H9 (cell line): ENCODE measurements at regions not wholly inside any gene's neighbourhood (a gene's known extent, or its start where the extent isn't known, plus 50 kb on each side); places are given as distances from the start of the nearest gene placed in this dataset.

ENCODE experiments used
- DNase-seq: peaks from one replicate; pipeline ENCODE4 v3.0.0-alpha.2; 2017
- H2AFZ ChIP-seq: one replicate; pipeline ENCODE4 v1.6.1; 2013; ENCODE audit warnings: mild to moderate bottlenecking, low read length, control low read depth, moderate library complexity
- H2AK5ac ChIP-seq: 2 replicates; pipeline ENCODE4 v1.6.1; 2013; ENCODE audit warnings: low read length, control low read depth, mixed read lengths; ENCODE audit not compliant: insufficient read length
- H2BK120ac ChIP-seq: one replicate; pipeline ENCODE4 v1.6.1; 2013; ENCODE audit warnings: low read depth, mild to moderate bottlenecking, low read length, control low read depth, inconsistent platforms; ENCODE audit not compliant: poor library complexity, severe bottlenecking
- H2BK12ac ChIP-seq: 2 replicates; pipeline ENCODE4 v1.6.1; 2013; ENCODE audit warnings: low read length, control low read depth, mixed read lengths, low read depth; ENCODE audit not compliant: insufficient read length
- H2BK15ac ChIP-seq: 2 replicates; pipeline ENCODE4 v1.6.1; 2013; ENCODE audit warnings: low read depth, low read length, control low read depth
- H2BK20ac ChIP-seq: one replicate; pipeline ENCODE4 v1.6.1; 2013; ENCODE audit warnings: low read depth, mild to moderate bottlenecking, low read length, control low read depth, inconsistent platforms; ENCODE audit not compliant: poor library complexity, severe bottlenecking
- H2BK5ac ChIP-seq: 2 replicates; pipeline ENCODE4 v1.6.1; 2013; ENCODE audit warnings: low read length, control low read depth, mixed read lengths; ENCODE audit not compliant: insufficient read length
- H3K14ac ChIP-seq: 2 replicates; pipeline ENCODE4 v1.6.1; 2013; ENCODE audit warnings: low read length, control low read depth; ENCODE audit not compliant: insufficient read depth
- H3K18ac ChIP-seq: 2 replicates; pipeline ENCODE4 v1.6.1; 2013; ENCODE audit warnings: low read depth, mild to moderate bottlenecking, mixed read lengths, low read length, control low read depth; ENCODE audit not compliant: insufficient read length
- H3K23ac ChIP-seq: 2 replicates; pipeline ENCODE4 v1.6.1; 2013; ENCODE audit warnings: low read length, control low read depth, mixed read lengths, low read depth; ENCODE audit not compliant: insufficient read length
- H3K23me2 ChIP-seq: 2 replicates; pipeline ENCODE4 v1.6.1; 2013; ENCODE audit warnings: low read depth, mild to moderate bottlenecking, mixed read lengths, low read length, control low read depth; ENCODE audit not compliant: insufficient read length, poor library complexity, severe bottlenecking
- H3K27ac ChIP-seq: 2 replicates; pipeline ENCODE4 v1.5.1; 2013; ENCODE audit warnings: low read length, control low read depth, mixed read lengths, low read depth; ENCODE audit not compliant: insufficient read length
- H3K27me3 ChIP-seq: 2 replicates; pipeline ENCODE4 v1.6.1; 2013; ENCODE audit warnings: low read length, control low read depth, inconsistent platforms; ENCODE audit not compliant: insufficient read depth
- H3K4ac ChIP-seq: 2 replicates; pipeline ENCODE4 v1.6.1; 2013; ENCODE audit warnings: low read depth, mild to moderate bottlenecking, control low read depth, inconsistent platforms, low read length, moderate library complexity
- H3K4me1 ChIP-seq: 2 replicates; pipeline ENCODE4 v1.6.1; 2013; ENCODE audit warnings: low read length, control low read depth, inconsistent platforms; ENCODE audit not compliant: insufficient read depth
- H3K4me2 ChIP-seq: 2 replicates; pipeline ENCODE4 v1.6.1; 2013; ENCODE audit warnings: low read length, control low read depth, mixed read lengths; ENCODE audit not compliant: insufficient read length, insufficient read depth
- H3K56ac ChIP-seq: 2 replicates; pipeline ENCODE4 v1.6.1; 2013; ENCODE audit warnings: low read depth, mild to moderate bottlenecking, mixed read lengths, low read length, control low read depth; ENCODE audit not compliant: insufficient read length
- H3K79me1 ChIP-seq: 2 replicates; pipeline ENCODE4 v1.6.1; 2013; ENCODE audit warnings: low read depth, mild to moderate bottlenecking, moderate library complexity, low read length, control low read depth, inconsistent platforms; ENCODE audit not compliant: insufficient read depth, poor library complexity, severe bottlenecking
- H3K79me2 ChIP-seq: 2 replicates; pipeline ENCODE4 v1.6.1; 2013; ENCODE audit warnings: low read length, control low read depth, inconsistent platforms; ENCODE audit not compliant: insufficient read depth
- H3K9ac ChIP-seq: 2 replicates; pipeline ENCODE4 v1.6.1; 2013; ENCODE audit warnings: low read length, control low read depth, mixed read lengths; ENCODE audit not compliant: insufficient read length; ENCODE audit errors: extremely low read depth
- H3K9me3 ChIP-seq: one replicate; pipeline ENCODE4 v1.6.1; 2013; ENCODE audit warnings: low read depth, low read length, inconsistent platforms; ENCODE audit not compliant: control insufficient read depth
- H3T11ph ChIP-seq: one replicate; pipeline ENCODE4 v1.6.1; 2013; ENCODE audit warnings: mild to moderate bottlenecking, low read length, control low read depth, inconsistent platforms
- H4K20me1 ChIP-seq: one replicate; pipeline ENCODE4 v1.6.1; 2013; ENCODE audit not compliant: control insufficient read depth, insufficient read length, insufficient read depth
- H4K5ac ChIP-seq: 2 replicates; pipeline ENCODE4 v1.6.1; 2013; ENCODE audit warnings: low read depth, mild to moderate bottlenecking, mixed read lengths, low read length, control low read depth; ENCODE audit not compliant: insufficient read length
- H4K8ac ChIP-seq: replicated peaks from 2 replicates; pipeline ENCODE4 v1.6.1; 2013; ENCODE audit warnings: low read length, control low read depth, mixed read lengths, low read depth; ENCODE audit not compliant: insufficient read length
- H4K91ac ChIP-seq: 2 replicates; pipeline ENCODE4 v1.6.1; 2013; ENCODE audit warnings: low read depth, mild to moderate bottlenecking, moderate library complexity, mixed read lengths, low read length, control low read depth; ENCODE audit not compliant: insufficient read length
- H3K27ac Mint-ChIP-seq, 3 experiments: 2 replicates in 2 of 3; 3 replicates in 1 of 3; pipeline ENCODE4 v1.8.0; 2020 to 2021; ENCODE audit warnings: mixed read lengths in 3 of 3, mild to moderate bottlenecking in 1 of 3, moderate library complexity in 1 of 3
- H3K27me3 Mint-ChIP-seq: 2 replicates; pipeline ENCODE4 v1.8.0; 2021; ENCODE audit warnings: low read depth, mild to moderate bottlenecking, moderate library complexity, mixed read lengths
- H3K36me3 Mint-ChIP-seq, 3 experiments: 2 replicates in 2 of 3; 3 replicates in 1 of 3; pipeline ENCODE4 v1.8.0; 2020 to 2021; ENCODE audit warnings: low read depth in 3 of 3, mixed read lengths in 3 of 3; ENCODE audit not compliant: insufficient read depth in 1 of 3
- H3K4me1 Mint-ChIP-seq, 2 experiments: 2 replicates each; pipeline ENCODE4 v1.8.0; 2020; ENCODE audit warnings: mixed read lengths in 2 of 2
- H3K4me3 Mint-ChIP-seq, 2 experiments: 2 replicates in 1 of 2; 3 replicates in 1 of 2; pipeline ENCODE4 v1.8.0; 2020 to 2021; ENCODE audit warnings: mild to moderate bottlenecking in 2 of 2, mixed read lengths in 2 of 2, moderate library complexity in 1 of 2
- H3K9me3 Mint-ChIP-seq, 2 experiments: 2 replicates in 1 of 2; 3 replicates in 1 of 2; pipeline ENCODE4 v1.8.0; 2020; ENCODE audit warnings: mild to moderate bottlenecking in 2 of 2, mixed read lengths in 2 of 2, moderate library complexity in 1 of 2
- CTCF ChIP-seq: fragments of 200-600 bp; sonication (generic); conservative IDR thresholded peaks from 3 replicates; pipeline ENCODE4 v1.8.0; 2021; ENCODE audit warnings: antibody characterized with exemption, mild to moderate bottlenecking
- WGBS: extraction: QIAGEN DNeasy Blood & Tissue Kit; methylation state at CpG from one replicate; pipeline ENCODE4 v1.1.7; 2013; ENCODE audit warnings: missing lambda C conversion rate, low lambda C conversion rate, mixed read lengths; ENCODE audit not compliant: insufficient read length; ENCODE audit errors: extremely low coverage; 5-methylcytosine and 5-hydroxymethylcytosine counted together

- no CpG with 5 or more reads among the region's 2 CpGs for WGBS
- no peaks in the 10 kb centered on the region for H3K27me3 Mint-ChIP-seq
- peaks cover 37 to 52% of the 10 kb centered on the region in 2 experiments for H3K4me1 Mint-ChIP-seq
These were observed 118.7 kb downstream of the FHIP1A start for GRCh38 chr4:151527699-151528098.

More at GRCh38 chr4:151527699-151528098, 118.7 kb downstream of the FHIP1A start:
- H2BK120ac ChIP-seq, result no peak overlapping the region
- no peak overlapping the region for H3T11ph ChIP-seq
- H2BK12ac ChIP-seq, result no peak overlapping the region
- H3K27ac ChIP-seq, result no peak overlapping the region
- no peak overlapping the region for H3K9ac ChIP-seq
- Mint-ChIP-seq H3K27ac (no peak overlapping the region), H3K36me3 (peaks cover 8 to 21% (median 10%) of the 10 kb centered on the region in 3 experiments), H3K9me3 (peaks cover 12 to 14% of the 10 kb centered on the region in 2 experiments), H3K4me3 (no peak overlapping the region)
- H3K4me2 ChIP-seq, result no peak overlapping the region
- no peaks in the 10 kb centered on the region for H3K23me2 ChIP-seq
- H2AFZ ChIP-seq, result no peak overlapping the region
- H4K20me1 ChIP-seq, result no peaks in the 10 kb centered on the region
- peaks cover 2% of the 10 kb centered on the region; the same call in 1 of the 2 replicates for H3K79me2 ChIP-seq
- H3K9me3 ChIP-seq, result no peaks in the 10 kb centered on the region
- H4K8ac ChIP-seq, result no peak overlapping the region
- no peak for TF ChIP-seq CTCF
- H3K4me1 ChIP-seq, result peaks cover 7% of the 10 kb centered on the region; the same call in 1 of the 2 replicates
- H3K56ac ChIP-seq, result no peak overlapping the region
- no peak overlapping the region for H4K91ac ChIP-seq
- no peak overlapping the region for H2BK15ac ChIP-seq
- H3K23ac ChIP-seq, result no peak overlapping the region
- H2AK5ac ChIP-seq, result no peak overlapping the region
- no peak overlapping the region for H3K4ac ChIP-seq
- no peak for DNase-seq
- no peak overlapping the region for H3K18ac ChIP-seq
- no peaks in the 10 kb centered on the region for H3K79me1 ChIP-seq
- H2BK20ac ChIP-seq, result no peak overlapping the region
- no peak overlapping the region for H3K14ac ChIP-seq
- H4K5ac ChIP-seq, result no peak overlapping the region
- no peak overlapping the region for H2BK5ac ChIP-seq
- H3K27me3 ChIP-seq, result no peaks in the 10 kb centered on the region
